ENCODE measurements at regions not wholly inside any gene's neighbourhood (a gene's known extent, or its start where the extent isn't known, plus 50 kb on each side); places are given as distances from the start of the nearest gene placed in this dataset.

DNA sequence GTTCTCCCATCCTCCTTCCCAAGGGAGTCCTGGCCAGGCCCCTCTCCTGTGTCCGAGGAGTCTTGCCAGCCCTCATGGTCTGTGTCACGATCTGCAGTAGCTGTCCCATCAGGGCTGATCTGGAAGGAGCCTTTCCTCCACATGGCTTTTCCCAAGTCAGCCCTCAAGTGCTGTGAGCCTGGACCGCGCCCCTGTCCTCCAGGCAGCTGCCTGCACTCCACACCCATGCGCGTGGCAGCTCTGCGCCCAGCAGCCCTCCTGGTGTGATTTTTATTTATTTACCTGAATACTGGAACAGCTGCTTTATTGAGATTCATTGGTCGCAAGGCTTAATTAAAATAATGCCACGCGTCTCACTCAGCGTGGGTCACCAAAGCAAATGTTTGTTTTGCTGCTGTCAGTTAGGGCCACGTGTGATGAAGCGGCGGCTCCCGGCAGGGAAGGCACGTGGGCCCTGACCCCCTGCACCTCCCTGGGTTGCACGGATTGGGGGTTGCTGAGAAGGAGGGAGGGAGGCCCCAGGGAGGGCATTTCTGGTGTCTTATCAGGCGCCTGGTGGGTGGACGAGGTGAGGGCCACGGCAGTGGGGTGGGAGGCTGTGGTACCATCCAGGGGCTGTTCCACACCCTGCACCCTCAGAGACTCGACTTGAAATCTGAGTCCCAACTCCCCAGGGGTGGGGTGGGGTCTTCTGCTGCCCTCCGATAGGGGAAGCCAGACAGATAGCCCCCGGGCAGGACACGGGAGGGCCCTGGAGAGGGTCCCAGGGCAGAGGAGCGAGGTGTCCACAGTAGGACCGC, 206.3 kb upstream of the C14orf180 start:
- no peak for DNase-seq

DNA sequence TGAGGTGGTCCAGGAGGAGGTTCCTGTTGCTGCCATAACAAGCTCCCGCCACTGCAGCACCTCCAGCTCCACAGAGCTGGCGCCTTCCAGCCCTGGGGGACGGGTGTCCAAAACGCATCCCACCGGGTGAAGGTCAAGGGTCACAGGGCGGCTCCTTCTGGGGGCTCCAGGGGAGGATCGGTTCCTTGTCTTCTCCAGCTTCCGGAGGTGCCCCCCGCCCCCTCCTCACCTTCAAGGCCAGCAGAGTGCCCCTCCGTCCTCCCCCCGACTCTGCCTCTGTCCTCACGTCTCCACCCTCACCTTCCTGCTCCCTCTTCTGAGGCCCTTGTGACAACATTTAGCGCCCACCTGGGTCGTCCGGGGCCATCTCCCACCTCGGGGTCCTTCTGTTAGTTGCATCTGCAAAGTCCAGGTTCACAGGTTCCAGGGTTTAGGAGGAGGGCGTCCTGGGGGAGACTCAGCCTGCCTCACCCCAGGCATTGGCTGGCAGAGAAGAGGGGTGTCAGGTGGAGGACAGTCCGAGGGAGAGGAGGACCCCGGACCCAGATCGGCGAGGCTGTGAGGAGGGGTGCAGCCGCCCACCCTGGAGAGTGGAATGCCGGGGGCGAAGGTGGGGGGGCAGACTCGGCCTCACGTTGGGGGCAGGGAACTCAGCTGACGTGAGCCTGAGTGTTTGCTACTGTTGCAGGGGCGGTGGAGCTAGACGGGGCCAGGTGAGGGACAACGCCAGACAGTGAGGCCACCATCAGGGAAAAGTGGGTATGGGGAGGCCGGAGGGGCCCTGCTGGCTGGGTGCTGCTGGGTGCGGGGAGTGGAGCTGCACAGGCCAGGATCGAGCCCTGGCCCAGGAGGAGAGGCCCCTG, 205.5 kb upstream of the C14orf180 start:
- DNase-seq: no peak

DNA sequence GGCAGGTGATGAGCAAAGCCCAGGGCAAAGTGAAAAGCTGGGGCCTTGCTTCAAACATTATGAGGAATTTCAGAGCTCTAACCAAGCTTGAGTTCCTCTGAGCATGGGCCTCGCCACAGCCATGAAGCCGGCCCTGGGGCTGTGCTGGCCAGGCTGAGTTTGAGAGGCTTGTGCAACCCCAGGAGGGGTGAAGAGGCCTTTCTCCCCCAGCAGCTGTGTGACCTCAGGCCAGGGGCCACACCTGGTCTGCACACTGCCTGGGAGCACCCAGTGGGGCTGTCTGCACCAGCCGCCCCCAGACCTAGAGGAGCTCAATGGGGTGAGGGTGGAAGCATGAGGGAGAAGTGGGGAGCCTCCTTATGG, 204.9 kb upstream of the C14orf180 start:
- DNase-seq: no peak

DNA sequence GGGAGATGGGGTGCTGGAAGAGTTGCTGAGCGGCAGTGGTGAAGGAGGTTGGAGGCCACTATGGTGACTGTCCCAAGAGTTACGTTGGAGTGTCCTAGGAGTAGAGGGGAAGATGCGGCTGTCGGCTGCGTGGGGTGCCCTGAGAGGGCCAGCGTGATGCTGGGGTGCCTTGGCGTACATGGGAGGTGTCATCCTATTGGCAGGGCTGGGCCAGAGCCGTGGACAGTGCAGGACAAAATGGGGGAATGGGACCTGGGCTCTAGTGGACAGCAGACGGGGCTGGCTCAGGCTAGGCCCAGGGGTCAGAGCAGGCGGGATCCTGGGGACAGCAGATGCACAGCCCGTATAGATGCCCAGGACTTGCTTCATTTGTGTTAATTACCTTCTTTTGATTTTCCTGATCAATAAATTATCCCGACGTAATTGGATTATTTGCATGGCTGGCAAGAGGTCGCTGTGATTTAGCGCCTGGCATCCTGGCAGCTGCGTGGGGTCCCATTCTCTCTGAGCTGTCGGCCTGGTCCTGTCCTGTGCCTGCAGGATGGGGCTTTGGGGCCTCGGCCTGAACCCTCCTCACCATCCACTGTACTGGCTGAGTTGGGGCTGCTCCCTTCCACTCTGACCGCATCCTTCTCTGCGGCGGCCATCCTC, 203.9 kb upstream of the C14orf180 start:
- DNase-seq: no peak

DNA sequence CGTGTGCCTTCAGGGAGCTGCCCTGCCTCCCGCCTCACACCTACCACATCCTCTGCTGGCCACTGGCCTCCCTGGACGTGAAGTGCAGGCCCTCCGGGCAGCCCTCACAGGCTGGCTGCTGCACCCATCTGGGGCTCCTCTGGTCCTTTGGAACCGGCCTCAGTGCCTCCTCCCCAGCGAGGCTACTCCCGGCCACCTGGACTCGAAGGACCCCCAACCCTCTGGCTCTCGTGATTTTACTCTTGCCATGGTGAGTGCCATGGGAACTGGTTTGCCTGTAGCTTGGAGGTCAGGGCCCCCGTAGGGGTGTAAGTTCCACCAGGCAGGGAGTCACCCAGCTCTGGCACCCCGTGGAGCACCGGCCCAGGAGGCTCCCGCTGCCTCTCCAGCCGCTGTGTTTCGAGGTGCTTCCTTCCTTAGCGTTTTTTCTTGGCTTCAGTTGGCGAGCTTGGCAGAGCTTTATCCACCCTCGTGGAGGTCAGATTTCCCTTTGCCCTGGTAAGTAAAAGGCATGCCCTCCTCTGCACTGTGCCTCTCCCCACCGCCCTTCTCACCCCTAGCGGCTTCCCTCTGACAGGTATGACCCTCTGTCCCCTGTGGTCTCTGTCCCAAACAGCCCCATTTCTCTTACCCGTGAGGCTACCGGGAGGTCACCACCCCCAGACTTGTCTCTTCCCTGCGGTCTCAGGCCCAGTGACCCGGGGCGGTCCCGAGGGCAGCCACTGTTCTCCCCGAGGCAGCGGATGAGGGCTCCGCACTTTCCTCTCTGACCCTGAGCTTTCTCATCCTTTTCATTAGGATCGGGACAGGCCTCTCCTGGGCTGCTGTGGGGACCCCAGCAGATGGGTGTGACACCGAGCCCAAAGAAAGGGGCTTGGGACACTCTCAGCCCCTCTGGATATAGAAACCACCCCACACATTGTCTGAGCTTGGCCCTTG, 203.1 kb upstream of the C14orf180 start:
- DNase-seq: no peak

DNA sequence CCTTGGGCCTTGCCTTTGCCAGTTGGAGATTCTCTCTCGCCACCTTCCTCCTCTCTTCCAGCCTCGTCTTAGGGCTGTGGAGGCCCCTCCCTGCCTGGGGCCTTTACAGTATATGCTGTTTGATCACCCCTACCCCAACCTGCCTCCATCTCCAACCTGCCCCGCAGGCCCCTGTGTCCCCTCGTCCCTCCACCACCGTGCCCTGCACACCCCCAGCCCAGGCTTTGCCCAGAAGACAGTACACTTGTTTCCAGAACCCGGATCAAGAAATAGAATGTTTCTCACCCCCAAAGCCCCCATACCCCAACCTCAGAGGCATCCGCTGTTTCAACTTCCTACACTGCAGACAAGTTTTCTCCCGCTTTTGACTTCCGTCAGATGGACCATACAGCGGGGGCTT, 202.3 kb upstream of the C14orf180 start:
- no peak for DNase-seq

DNA sequence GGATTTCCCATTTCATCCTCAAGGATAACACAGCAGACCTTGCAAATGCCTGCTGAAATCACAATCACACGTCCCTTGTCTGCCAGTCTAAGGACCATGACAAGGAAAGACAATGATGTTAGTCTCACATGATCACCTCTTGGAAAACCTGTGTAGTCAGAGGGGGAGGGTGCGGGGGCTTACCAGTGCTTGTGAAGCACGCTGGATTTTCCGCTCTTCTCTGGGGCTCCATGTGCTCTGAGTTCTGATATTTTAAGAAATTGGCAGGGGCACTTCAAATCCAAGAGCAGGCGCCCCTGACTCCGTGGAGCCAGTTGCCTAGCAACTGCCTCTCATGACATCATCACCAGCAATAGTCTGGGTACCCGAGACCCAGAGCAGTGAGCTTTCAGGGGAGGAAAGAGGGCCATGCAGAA, 200.9 kb upstream of the C14orf180 start:
- DNase-seq: no peak

DNA sequence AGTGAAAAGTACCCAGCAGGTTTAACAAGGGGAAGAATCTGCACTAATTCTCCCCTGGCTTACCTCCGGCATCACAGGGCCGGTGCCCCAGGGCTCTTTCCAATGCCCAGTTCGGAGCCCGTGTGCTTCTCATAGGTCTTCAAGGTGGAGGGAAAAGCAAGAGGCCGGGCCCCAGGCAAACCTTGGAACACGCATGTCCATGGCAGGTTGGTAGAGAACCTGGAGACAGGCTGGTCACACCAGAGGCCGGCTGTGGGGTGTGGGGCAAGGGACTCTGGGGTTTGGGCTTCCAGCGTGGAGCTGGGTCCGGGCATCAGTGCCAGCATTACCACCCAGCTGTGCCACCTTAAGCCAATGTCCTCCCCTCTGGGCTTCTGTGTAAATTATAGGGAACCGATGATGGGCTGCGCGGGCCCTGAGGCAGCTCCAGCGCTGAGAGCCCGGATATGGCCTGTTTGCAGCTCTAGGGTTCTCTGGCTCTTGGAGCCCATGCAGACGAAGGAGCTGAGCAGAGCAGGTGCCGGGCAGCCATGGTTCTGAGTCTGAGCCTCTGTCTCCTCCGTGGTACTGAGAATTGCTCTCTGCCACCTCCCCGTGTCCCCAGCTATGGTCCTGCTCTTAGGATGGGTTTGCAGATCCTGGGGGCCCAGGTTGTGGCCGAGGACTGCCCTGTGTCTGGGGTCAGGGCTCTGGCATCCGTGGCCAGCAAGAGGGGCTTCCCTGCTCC, 197.0 kb upstream of the C14orf180 start:
- no peak for DNase-seq

DNA sequence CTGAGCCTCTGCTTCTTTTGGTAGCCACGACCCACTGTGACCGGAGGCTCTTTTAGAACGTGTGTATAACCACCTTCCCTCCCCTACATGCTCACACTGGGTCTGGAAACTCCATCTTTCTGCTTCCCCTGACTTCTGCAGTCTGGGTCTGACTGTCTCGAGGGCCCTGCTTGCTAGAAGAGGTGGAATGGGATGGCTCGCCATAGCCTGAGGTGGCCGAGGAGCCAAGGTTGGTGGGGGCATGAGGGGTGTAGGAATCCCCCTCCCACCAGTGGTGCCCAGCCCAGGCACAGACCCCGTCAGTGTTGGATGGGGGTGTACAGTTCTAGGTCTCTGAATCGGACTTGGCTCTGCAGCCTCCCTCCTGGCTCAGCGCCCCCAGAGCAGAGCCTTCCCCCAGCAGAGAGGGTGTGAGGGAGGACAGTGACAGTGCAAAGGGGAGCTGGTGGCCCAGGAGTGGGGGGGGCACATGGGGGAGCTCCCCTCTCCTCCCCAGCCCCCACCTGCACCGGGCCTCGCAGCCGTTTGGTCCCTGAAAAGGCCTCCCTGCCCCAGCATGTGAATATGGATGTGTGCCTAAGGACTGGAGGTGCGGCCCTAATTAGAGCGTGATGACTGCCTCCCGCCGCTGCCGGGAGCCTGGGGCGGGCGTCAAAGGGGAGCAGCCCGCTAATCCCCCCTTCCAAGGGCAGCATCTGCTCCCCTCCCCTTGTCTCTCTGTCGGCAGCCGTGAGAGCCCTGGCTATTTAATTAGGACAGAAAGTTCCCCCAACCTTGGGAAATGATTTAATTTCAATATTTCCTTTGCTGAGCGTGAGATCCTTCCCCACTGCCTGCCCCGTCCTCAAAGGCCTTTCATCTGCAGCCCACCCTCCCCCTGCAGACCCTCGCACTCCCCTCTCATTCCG, 196.2 kb upstream of the C14orf180 start:
- no peak for DNase-seq

DNA sequence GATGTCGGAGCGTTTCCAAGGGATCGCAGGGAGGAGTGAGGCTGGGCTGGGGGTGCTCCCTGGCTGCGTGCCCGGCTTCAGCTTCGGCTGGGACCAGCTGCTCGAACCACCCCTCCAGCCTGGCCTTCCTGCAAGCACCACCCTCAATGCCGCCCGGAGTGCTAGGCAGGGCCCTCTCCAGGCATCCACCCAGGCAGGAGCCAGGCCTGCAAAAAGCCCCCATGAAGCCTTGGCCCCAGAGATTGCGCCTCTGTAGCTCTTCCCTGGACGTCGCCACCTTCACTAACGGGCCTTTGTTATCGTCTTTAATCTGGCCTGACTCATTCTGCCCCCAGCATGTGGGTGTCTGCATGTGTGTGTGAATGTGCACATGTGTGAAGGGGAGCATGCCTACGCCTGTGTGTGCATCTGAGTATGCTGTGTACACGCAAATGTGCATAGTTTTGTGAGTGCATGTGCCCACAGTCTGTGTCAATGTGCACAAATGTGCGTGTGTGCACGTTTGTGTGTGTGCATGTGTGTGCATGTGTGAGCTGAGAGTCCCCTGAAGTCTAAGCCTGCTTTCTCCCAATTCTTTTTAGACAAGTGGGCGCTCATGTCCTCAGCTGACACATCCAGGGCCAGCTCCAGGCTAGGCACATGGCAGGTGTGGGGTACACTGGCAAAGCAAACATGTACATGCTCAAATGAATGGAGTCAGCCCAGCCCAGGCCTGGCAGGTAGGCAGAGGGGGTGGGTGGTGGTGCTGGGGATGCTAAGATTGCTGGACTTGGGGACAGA, 195.4 kb upstream of the C14orf180 start:
- DNase-seq: no peak

DNA sequence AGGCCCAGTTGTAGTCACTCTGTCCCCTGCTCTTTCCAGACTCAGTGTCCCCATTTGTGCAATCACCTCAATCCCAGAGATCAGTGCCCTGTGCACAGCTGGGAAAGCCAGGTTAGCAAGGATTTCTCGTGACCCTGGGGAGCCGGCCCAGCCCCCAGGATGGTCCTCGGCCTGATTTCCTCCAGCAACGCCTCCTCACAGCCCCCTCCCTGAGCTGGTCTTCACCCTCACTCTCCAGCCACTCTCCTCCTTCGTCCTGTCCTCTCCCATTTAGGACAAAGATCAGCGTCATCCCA, 194.8 kb upstream of the C14orf180 start:
- DNase-seq: no peak

DNA sequence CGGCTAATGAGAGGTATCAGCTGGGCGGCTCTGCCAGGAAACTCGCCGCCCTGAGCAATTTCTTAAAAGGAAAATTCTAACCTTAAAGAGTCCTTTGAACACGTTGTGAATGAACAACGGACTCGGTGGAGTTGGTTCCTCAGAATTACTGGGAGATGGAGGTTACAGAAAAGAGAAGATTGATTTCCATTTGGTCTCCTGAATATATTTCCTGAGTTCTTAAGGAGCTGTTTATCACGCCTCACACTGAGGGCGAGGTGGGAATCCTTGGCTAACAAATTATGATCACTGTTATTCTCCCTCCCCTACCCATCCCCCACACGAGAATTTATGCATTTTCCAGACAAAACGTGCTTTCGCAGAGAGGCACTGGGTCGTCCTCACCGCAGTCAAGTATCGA, 194.5 kb upstream of the C14orf180 start:
- DNase-seq: no peak

DNA sequence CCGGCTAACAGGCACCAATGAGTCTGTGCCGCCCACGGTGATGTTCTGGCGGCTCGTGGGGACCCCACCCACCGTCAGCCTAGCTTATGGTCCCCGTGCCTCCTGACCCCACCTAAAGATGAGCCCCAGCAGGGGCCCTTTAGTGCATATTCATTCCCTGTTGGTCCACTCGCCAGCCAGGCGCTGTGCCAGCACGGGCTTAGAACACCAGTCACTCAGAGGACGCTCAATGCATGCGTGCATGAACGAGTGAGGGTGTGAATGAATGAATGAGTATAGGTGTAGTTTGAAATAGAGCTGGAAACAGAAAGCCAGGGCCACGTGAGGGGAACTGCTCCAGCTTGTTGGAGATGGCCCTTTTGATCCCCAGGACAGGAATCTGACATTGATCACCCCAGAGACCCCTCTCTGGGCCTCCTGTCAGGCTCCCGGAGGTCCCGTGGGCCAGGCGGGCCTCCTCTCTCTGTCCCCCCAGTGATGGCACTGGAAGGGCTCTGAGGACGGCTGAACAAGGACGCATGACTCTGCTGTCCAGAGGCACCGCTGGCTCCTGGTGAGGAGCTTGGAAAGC, 193.9 kb upstream of the C14orf180 start:
- no peak for DNase-seq

DNA sequence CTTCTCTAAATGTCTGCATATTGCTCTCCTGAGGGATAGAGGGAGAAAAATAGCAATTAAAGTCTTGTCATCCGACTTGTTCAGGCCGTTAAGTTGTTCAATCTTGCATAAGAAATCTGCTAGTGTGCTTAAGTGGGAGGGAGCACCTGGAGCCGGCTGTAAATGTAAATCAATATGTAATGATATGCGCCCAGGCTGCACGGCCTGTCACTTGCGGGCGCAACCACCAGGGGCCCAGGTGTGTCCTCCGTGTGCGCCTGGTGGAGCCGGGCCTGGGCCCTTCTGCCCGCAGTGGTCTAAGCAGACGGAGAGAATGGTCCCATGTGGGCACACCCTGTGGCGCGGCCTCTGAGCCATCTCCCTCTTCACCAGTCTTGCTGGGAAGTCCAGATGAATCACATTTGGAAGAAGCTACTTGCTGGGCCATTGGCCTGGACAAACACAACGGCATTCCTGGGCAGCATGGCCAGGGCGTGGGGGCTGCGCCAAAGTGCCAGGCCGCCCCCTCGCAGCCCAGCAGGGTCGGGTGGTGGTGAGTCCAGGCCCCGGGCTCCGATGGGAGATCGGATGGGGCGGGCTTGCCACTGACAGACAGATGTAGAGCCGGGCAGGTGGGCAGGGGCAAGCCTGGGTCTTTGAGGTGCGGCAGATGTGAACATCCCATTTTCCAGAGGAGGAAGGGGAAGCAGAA, 193.3 kb upstream of the C14orf180 start:
- DNase-seq: no peak

DNA sequence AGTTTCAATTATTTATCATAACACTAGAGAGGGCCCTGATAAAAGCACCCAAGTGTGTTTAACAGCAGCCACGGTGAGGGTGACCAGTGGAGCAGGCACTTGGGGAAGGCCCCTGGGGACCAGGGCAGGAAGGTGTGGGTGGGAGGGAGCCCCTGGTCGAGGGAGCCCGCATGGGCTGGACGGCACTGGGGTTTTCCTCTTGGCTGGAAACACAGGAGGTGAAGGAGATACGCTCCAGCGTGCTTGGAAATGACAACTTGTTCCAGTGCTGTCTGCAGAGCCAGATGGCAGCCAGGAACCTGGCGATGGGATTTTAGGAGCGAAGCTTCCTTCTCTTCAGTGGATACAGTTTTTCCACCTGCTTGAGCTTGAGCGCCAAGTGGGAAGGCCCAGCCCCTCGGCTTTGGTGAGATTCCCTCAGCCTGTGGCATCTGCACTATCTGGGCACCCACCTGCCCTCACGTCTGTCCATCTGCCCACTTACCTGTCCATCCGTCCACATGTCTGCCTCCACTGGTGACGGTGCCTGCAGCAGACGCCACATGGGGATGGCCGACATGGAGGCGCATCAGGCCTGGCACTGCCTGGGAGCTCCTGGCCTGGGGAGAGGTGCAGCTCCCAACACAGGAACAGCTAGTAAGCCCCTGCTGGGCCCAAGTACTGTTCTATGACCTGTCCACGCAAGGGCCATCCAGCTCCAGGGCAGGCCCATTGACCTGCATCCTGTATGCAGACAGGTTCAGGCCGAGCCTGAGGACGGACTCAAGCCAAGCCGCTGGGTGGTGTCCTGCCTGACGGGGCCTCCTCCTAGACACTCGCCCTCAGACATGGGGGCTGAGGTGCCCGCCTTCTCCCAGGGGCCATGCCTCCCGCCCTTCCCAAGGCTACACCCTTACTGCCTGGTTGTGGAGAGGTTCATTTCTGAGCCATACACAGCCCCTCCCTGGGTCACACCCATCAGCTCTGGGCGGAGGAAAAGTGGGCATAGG, 192.2 kb upstream of the C14orf180 start:
- DNase-seq: no peak

DNA sequence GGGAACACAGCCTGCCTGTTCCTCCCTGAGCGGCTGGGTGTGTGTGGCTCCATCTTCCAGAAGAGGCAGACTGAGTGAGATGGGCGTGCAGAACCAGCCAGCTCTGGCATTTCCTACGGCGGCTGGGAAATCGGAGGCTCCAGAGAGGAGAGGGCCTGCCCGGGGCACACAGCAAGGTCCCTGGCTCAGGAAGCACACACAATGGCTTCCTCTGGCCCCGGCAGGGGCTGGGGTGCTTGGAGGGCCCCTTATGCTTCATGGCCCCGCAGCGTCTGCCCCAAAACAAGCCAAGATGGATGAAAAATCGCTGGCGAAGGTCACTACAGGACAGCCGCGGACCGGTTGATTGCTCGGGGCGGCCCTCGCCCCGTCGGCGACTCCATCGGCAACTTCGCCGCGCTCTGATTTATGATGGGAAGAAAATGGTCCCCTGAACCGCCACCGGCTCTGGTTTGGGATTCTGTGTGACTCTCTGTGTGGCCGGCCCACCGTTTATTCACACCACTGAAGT, 191.5 kb upstream of the C14orf180 start:
- DNase-seq: no peak

All from fibroblast of skin of back (primary cell).